ENCODE measurements at regions not wholly inside any gene's neighbourhood (a gene's known extent, or its start where the extent isn't known, plus 50 kb on each side); places are given as distances from the start of the nearest gene placed in this dataset.

DNA sequence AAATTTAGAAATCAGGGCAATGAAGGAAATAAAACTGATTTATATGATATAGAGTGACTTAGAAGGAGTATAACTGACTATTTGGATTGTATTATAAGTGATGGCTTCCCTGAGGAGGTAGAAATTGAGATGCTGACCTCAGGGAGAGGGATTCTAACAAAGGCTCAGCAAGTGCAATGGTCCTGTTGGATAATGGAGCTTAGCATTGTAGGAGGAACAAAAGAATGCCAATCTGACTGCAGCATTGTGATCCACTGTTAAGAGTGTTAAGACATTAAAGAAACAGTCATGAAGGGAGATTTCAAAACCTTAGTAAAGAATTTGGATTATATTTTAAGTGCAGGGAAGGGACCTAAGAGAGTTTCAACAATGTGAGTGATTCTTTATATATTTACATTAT is 158.4 kb upstream of the NAALADL2 start:
- ATAC-seq, result no peak

DNA sequence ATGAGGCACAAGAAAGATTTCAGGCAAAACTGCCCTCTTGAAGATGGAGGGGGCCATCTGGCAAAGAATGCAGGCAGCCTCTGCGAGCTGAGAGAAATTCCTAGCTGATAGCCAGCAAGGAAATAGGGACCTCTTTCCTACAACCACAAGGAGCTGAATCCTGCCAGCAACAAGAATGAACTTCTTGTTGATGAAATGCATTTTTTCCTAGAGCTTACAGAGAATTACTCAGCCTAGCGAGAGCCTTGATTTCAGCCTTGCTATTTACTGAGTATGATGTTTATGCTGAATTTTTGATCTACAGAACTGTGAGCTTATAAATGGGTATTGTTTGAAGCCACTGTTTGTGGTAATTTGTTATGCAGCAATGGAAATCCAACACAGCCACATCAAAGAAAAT is 148.5 kb upstream of the NAALADL2 start:
- ChIA-PET POLR2A (ENCODE audit: unreplicated experiment) (interaction anchor here (0.7 kb wide), 1 partner anchor 418 kb away, joined by 5 read pairs; no protein-coding TSS in a partner anchor), CTCF (no interaction called here)
- TF ChIP-seq EZH2 (IDR thresholded peaks at IDR 0.05; ENCODE audit: low read length, unreplicated experiment), result no peak
- TF ChIP-seq, protein P1, sequence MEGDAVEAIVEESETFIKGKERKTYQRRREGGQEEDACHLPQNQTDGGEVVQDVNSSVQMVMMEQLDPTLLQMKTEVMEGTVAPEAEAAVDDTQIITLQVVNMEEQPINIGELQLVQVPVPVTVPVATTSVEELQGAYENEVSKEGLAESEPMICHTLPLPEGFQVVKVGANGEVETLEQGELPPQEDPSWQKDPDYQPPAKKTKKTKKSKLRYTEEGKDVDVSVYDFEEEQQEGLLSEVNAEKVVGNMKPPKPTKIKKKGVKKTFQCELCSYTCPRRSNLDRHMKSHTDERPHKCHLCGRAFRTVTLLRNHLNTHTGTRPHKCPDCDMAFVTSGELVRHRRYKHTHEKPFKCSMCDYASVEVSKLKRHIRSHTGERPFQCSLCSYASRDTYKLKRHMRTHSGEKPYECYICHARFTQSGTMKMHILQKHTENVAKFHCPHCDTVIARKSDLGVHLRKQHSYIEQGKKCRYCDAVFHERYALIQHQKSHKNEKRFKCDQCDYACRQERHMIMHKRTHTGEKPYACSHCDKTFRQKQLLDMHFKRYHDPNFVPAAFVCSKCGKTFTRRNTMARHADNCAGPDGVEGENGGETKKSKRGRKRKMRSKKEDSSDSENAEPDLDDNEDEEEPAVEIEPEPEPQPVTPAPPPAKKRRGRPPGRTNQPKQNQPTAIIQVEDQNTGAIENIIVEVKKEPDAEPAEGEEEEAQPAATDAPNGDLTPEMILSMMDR (conservative IDR thresholded peaks at IDR 0.05; ENCODE audit: low read depth, low read length), result no peak
- no peak for TF ChIP-seq EZH2phosphoT487 (IDR thresholded peaks at IDR 0.05; ENCODE audit: borderline replicate concordance, low read length)
- no peak for DNase-seq
- no peak overlapping the region for H3K4me3 ChIP-seq (ENCODE audit: low read length)
- H3K4me1 ChIP-seq (ENCODE audit: insufficient read depth, low read length), result no peaks in the 10 kb centered on the region
- no TSS peak for BruUV-seq (replicated peaks)
- H3K27ac ChIP-seq (ENCODE audit: low read length), result no peak overlapping the region
- no peak overlapping the region for H3K4me2 ChIP-seq (ENCODE audit: low read length)
- H3F3A ChIP-seq (ENCODE audit: low read length, unreplicated experiment), result no peaks in the 10 kb centered on the region
- H3K9me3 ChIP-seq (ENCODE audit: low read length), result no peaks in the 10 kb centered on the region
- no peaks in the 10 kb centered on the region for H4K20me1 ChIP-seq (ENCODE audit: low read length)
- intact Hi-C loops (cut with micrococcal nuclease), result no loop called here
- no peak overlapping the region for H3K9ac ChIP-seq (ENCODE audit: low read length)
- no peaks in the 10 kb centered on the region for H3K36me3 ChIP-seq (ENCODE audit: low read depth, low read length)
- no peak overlapping the region for H2AFZ ChIP-seq (ENCODE audit: low read length)
- no peaks in the 10 kb centered on the region for H3K27me3 ChIP-seq (ENCODE audit: low read length)
- no peaks in the 10 kb centered on the region for H3K9me2 ChIP-seq (replicated peaks; ENCODE audit: low read length)
- no peak for ATAC-seq
- no peaks in the 10 kb centered on the region for H3K79me2 ChIP-seq (ENCODE audit: low read length)

More for the DNA sequence above, 158.4 kb upstream of the NAALADL2 start:
- Histone ChIP-seq H3K79me2 (ENCODE audit: low read length) (no peaks in the 10 kb centered on the region), H3K4me3 (ENCODE audit: low read length) (no peak overlapping the region), H3K9me2 (replicated peaks; ENCODE audit: low read length) (no peaks in the 10 kb centered on the region), H3K9me3 (ENCODE audit: low read length) (no peaks in the 10 kb centered on the region), H3K4me2 (ENCODE audit: low read length) (no peak overlapping the region), H3K27me3 (ENCODE audit: low read length) (no peaks in the 10 kb centered on the region), H3K36me3 (ENCODE audit: low read depth, low read length) (no peaks in the 10 kb centered on the region), H3K9ac (ENCODE audit: low read length) (no peak overlapping the region), H2AFZ (ENCODE audit: low read length) (no peak overlapping the region), H3F3A (ENCODE audit: low read length, unreplicated experiment) (no peaks in the 10 kb centered on the region), H3K27ac (ENCODE audit: low read length) (no peak overlapping the region), H4K20me1 (ENCODE audit: low read length) (no peaks in the 10 kb centered on the region), H3K4me1 (ENCODE audit: insufficient read depth, low read length) (no peaks in the 10 kb centered on the region)
- TF ChIP-seq, protein P1 (conservative IDR thresholded peaks at IDR 0.05; ENCODE audit: low read depth, low read length), result no peak
- TF ChIP-seq EZH2phosphoT487 (IDR thresholded peaks at IDR 0.05; ENCODE audit: borderline replicate concordance, low read length), result no peak
- TF ChIP-seq EZH2 (IDR thresholded peaks at IDR 0.05; ENCODE audit: low read length, unreplicated experiment), result no peak
- intact Hi-C loops (cut with micrococcal nuclease), result no loop called here
- BruUV-seq (replicated peaks), result no TSS peak
- CTCF ChIA-PET, result no interaction called here
- POLR2A ChIA-PET (ENCODE audit: unreplicated experiment), result no interaction called here
- no peak for DNase-seq

DNA sequence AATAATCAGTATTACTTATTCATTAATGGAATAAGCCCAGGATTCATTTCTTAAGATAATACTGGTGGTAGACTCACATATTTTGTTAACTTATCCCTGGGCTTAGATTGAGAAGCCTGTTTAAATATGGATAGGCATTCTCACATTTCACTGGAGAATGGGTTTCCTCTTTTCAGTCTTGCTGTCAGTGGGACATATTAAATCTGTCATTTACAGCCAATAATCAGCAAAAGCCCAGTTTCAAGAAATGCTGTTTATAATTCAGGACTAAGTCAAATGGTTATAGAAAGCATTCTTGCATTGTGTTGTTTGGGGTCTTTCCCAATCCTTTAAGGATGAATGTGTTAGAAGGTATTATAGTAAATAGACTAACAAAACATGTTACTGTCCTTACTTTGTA is 143.7 kb upstream of the NAALADL2 start:
- H3K79me2 ChIP-seq (ENCODE audit: low read length), result no peaks in the 10 kb centered on the region
- H3K36me3 ChIP-seq (ENCODE audit: low read depth, low read length), result no peaks in the 10 kb centered on the region
- no peak overlapping the region for H2AFZ ChIP-seq (ENCODE audit: low read length)
- H3K9me2 ChIP-seq (replicated peaks; ENCODE audit: low read length), result no peaks in the 10 kb centered on the region
- H3K27ac ChIP-seq (ENCODE audit: low read length), result no peak overlapping the region
- CTCF ChIA-PET, result no interaction called here
- H3K9me3 ChIP-seq (ENCODE audit: low read length), result no peaks in the 10 kb centered on the region
- H3K27me3 ChIP-seq (ENCODE audit: low read length), result no peaks in the 10 kb centered on the region
- TF ChIP-seq, protein P1 (conservative IDR thresholded peaks at IDR 0.05; ENCODE audit: low read depth, low read length), result no peak
- TF ChIP-seq EZH2 (IDR thresholded peaks at IDR 0.05; ENCODE audit: low read length, unreplicated experiment) (no peak), EZH2phosphoT487 (IDR thresholded peaks at IDR 0.05; ENCODE audit: borderline replicate concordance, low read length) (no peak)
- no TSS peak for BruUV-seq (replicated peaks)
- H3K9ac ChIP-seq (ENCODE audit: low read length), result no peak overlapping the region
- H3K4me2 ChIP-seq (ENCODE audit: low read length), result no peak overlapping the region
- DNase-seq (no peak), ATAC-seq (no peak)
- POLR2A ChIA-PET (ENCODE audit: unreplicated experiment), result no interaction called here
- no peaks in the 10 kb centered on the region for H3F3A ChIP-seq (ENCODE audit: low read length, unreplicated experiment)
- H3K4me1 ChIP-seq (ENCODE audit: insufficient read depth, low read length), result no peaks in the 10 kb centered on the region
- intact Hi-C loops (cut with micrococcal nuclease), result no loop called here
- H4K20me1 ChIP-seq (ENCODE audit: low read length), result no peaks in the 10 kb centered on the region
- H3K4me3 ChIP-seq (ENCODE audit: low read length), result no peak overlapping the region
